ENCODE measurements at regions not wholly inside any gene's neighbourhood (a gene's known extent, or its start where the extent isn't known, plus 50 kb on each side); places are given as distances from the start of the nearest gene placed in this dataset.

- ChIA-PET POLR2A (no interaction called here), CTCF (no interaction called here)
- Mint-ChIP-seq H3K4me1 (peaks cover 2% of the 10 kb centered on the region), H3K27ac (no peak overlapping the region), H3K9me3 (no peaks in the 10 kb centered on the region), H3K36me3 (no peaks in the 10 kb centered on the region), H3K27me3 (ENCODE audit: low read depth) (peaks cover 37% of the 10 kb centered on the region), H3K4me3 (no peak overlapping the region)
- DNase-seq (ENCODE audit: low spot score) (peak; percentile 19), ATAC-seq (peak; percentile 69)
- TF ChIP-seq, protein P1, sequence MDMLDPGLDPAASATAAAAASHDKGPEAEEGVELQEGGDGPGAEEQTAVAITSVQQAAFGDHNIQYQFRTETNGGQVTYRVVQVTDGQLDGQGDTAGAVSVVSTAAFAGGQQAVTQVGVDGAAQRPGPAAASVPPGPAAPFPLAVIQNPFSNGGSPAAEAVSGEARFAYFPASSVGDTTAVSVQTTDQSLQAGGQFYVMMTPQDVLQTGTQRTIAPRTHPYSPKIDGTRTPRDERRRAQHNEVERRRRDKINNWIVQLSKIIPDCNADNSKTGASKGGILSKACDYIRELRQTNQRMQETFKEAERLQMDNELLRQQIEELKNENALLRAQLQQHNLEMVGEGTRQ (CRISPR knock-in tag; IDR thresholded peaks at IDR 0.05), result peak; percentile 87
- TF ChIP-seq ZNF121 (CRISPR knock-in tag; IDR thresholded peaks at IDR 0.05) (no peak), OVOL2 (CRISPR knock-in tag; IDR thresholded peaks at IDR 0.05; ENCODE audit: borderline replicate concordance) (no peak), NFYB (CRISPR knock-in tag; conservative IDR thresholded peaks at IDR 0.05; ENCODE audit: low read depth) (peak; percentile 81), USF1 (CRISPR knock-in tag; IDR thresholded peaks at IDR 0.05) (peak; percentile 78)
Observed at GRCh38 chr3:10697918-10698317, 118.1 kb upstream of the SLC6A11 start.

GRCh38 chr3:10700821-10701220 lies 115.2 kb upstream of the SLC6A11 start:
- DNase-seq (ENCODE audit: low spot score), result no peak
- no peaks in the 10 kb centered on the region for H3K9me3 Mint-ChIP-seq
- no peak overlapping the region for H3K4me3 Mint-ChIP-seq
- no peaks in the 10 kb centered on the region for H3K36me3 Mint-ChIP-seq
- no peak overlapping the region for H3K27ac Mint-ChIP-seq
- ChIA-PET CTCF (no interaction called here), POLR2A (no interaction called here)
- TF ChIP-seq OVOL2 (CRISPR knock-in tag; IDR thresholded peaks at IDR 0.05; ENCODE audit: borderline replicate concordance), result no peak
- no peak for TF ChIP-seq FOXK1 (CRISPR knock-in tag; IDR thresholded peaks at IDR 0.05)
- TF ChIP-seq NFE2L1 (CRISPR knock-in tag; IDR thresholded peaks at IDR 0.05), result no peak
- no peak for TF ChIP-seq E2F1 (CRISPR knock-in tag; IDR thresholded peaks at IDR 0.05)
- no peak for TF ChIP-seq ATF6 (CRISPR knock-in tag; IDR thresholded peaks at IDR 0.05)
- no peak for TF ChIP-seq ZNF416 (CRISPR knock-in tag; IDR thresholded peaks at IDR 0.05)
- TF ChIP-seq NR1H2 (CRISPR knock-in tag; IDR thresholded peaks at IDR 0.05), result no peak
- TF ChIP-seq ZNF425 (CRISPR knock-in tag; conservative IDR thresholded peaks at IDR 0.05), result no peak
- TF ChIP-seq IRF2 (CRISPR knock-in tag; IDR thresholded peaks at IDR 0.05; ENCODE audit: borderline replicate concordance, low read depth), result no peak
- TF ChIP-seq, protein P2, sequence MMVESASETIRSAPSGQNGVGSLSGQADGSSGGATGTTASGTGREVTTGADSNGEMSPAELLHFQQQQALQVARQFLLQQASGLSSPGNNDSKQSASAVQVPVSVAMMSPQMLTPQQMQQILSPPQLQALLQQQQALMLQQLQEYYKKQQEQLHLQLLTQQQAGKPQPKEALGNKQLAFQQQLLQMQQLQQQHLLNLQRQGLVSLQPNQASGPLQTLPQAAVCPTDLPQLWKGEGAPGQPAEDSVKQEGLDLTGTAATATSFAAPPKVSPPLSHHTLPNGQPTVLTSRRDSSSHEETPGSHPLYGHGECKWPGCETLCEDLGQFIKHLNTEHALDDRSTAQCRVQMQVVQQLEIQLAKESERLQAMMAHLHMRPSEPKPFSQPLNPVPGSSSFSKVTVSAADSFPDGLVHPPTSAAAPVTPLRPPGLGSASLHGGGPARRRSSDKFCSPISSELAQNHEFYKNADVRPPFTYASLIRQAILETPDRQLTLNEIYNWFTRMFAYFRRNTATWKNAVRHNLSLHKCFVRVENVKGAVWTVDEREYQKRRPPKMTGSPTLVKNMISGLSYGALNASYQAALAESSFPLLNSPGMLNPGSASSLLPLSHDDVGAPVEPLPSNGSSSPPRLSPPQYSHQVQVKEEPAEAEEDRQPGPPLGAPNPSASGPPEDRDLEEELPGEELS (CRISPR knock-in tag; IDR thresholded peaks at IDR 0.05), result no peak
- TF ChIP-seq ZNF512 (CRISPR knock-in tag; IDR thresholded peaks at IDR 0.05; ENCODE audit: borderline replicate concordance), result no peak
- TF ChIP-seq, protein P3, sequence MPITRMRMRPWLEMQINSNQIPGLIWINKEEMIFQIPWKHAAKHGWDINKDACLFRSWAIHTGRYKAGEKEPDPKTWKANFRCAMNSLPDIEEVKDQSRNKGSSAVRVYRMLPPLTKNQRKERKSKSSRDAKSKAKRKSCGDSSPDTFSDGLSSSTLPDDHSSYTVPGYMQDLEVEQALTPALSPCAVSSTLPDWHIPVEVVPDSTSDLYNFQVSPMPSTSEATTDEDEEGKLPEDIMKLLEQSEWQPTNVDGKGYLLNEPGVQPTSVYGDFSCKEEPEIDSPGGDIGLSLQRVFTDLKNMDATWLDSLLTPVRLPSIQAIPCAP (CRISPR knock-in tag; IDR thresholded peaks at IDR 0.05), result no peak
- no peak for TF ChIP-seq USF1 (CRISPR knock-in tag; IDR thresholded peaks at IDR 0.05)
- no peak for TF ChIP-seq ZMAT4 (CRISPR knock-in tag; IDR thresholded peaks at IDR 0.05)
- ATAC-seq, result no peak
- peaks cover 10% of the 10 kb centered on the region for H3K4me1 Mint-ChIP-seq
- peaks cover 52% of the 10 kb centered on the region for H3K27me3 Mint-ChIP-seq (ENCODE audit: low read depth)
